Activated CD4-positive, alpha-beta T cell treated with anti-CD3 and anti-CD28 coated beads for 36 hours (primary cell): ENCODE measurements at regions not wholly inside any gene's neighbourhood (a gene's known extent, or its start where the extent isn't known, plus 50 kb on each side); places are given as distances from the start of the nearest gene placed in this dataset.

Experiments
- ATAC-seq: fragments of 200-7000 bp; cut with Tn5 transposase; one replicate; pipeline ENCODE4 v1.10.0; 2021; ENCODE audit warnings: mild to moderate bottlenecking, moderate library complexity
- CTCF ChIA-PET: fragments of 350-600 bp; sonication (Branson Sonifier 250); formaldehyde crosslinking; loops from one replicate; lab custom pipeline; 2021; ENCODE audit warnings: antibody characterized with exemption; lab: Charles Lee
- POLR2A ChIA-PET: fragments of 350-600 bp; sonication (Branson Sonifier 250); formaldehyde crosslinking; loops from one replicate; lab custom pipeline; 2021; ENCODE audit warnings: antibody characterized with exemption, inconsistent platforms; lab: Charles Lee
- DNase-seq: peaks from one replicate; pipeline ENCODE4 v3.0.0-alpha.2; 2020
- H3K27ac Mint-ChIP-seq: one replicate; pipeline ENCODE4 v1.8.0; 2021; ENCODE audit warnings: mixed read lengths
- H3K27me3 Mint-ChIP-seq: one replicate; pipeline ENCODE4 v1.8.0; 2021; ENCODE audit warnings: mixed read lengths
- H3K36me3 Mint-ChIP-seq: one replicate; pipeline ENCODE4 v1.8.0; 2021; ENCODE audit warnings: low read depth, mixed read lengths
- H3K4me1 Mint-ChIP-seq: one replicate; pipeline ENCODE4 v1.8.0; 2021; ENCODE audit warnings: mixed read lengths
- H3K4me3 Mint-ChIP-seq: one replicate; pipeline ENCODE4 v1.8.0; 2021; ENCODE audit warnings: mild to moderate bottlenecking, moderate library complexity, mixed read lengths
- H3K9me3 Mint-ChIP-seq: one replicate; pipeline ENCODE4 v1.8.0; 2021; ENCODE audit warnings: low read depth, mixed read lengths
- intact Hi-C, 2 experiments: fragments of 100-400 bp; cut with DNase I in 1 of 2; cut with micrococcal nuclease in 1 of 2; formaldehyde crosslinking; loops; one replicate each; pipeline versions ENCODE4 v1.14.2 to v1.15.1; 2022 to 2024; cut with DNase I, micrococcal nuclease

DNA sequence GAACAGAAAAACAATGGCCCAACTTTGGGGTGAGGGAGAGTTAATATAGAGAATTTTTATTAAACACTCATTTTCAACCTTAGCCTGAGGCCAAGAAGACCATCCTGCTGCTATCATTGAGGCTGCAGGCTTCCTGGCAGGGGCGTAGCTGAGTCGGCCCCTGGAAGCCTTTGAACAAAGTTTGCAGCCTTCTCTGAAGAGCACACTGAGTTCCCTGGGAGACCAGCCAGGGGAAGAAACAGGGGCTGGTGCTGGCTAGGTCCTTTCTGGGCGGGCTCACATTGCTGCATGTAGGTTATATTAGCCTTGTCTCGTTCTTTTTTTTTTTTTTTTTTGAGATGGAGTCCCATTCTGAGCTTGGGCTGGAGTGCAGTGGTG is 126.8 kb upstream of the HS6ST1 start:
- ChIA-PET CTCF (interaction anchor here (1.3 kb wide), 1 partner anchor 23 kb away, joined by 6 read pairs; no protein-coding TSS in a partner anchor), POLR2A (interaction anchor here (0.6 kb wide), 1 partner anchor 1211 kb away, joined by 3 read pairs; no protein-coding TSS in a partner anchor)
- no peak overlapping the region for H3K4me3 Mint-ChIP-seq
- no peak for DNase-seq
- no peaks in the 10 kb centered on the region for H3K36me3 Mint-ChIP-seq
- no peak overlapping the region for H3K27ac Mint-ChIP-seq
- no peaks in the 10 kb centered on the region for H3K9me3 Mint-ChIP-seq
- no peaks in the 10 kb centered on the region for H3K4me1 Mint-ChIP-seq
- no peak for ATAC-seq
- intact Hi-C loops = no loop called here
- peaks cover 1% of the 10 kb centered on the region for H3K27me3 Mint-ChIP-seq

DNA sequence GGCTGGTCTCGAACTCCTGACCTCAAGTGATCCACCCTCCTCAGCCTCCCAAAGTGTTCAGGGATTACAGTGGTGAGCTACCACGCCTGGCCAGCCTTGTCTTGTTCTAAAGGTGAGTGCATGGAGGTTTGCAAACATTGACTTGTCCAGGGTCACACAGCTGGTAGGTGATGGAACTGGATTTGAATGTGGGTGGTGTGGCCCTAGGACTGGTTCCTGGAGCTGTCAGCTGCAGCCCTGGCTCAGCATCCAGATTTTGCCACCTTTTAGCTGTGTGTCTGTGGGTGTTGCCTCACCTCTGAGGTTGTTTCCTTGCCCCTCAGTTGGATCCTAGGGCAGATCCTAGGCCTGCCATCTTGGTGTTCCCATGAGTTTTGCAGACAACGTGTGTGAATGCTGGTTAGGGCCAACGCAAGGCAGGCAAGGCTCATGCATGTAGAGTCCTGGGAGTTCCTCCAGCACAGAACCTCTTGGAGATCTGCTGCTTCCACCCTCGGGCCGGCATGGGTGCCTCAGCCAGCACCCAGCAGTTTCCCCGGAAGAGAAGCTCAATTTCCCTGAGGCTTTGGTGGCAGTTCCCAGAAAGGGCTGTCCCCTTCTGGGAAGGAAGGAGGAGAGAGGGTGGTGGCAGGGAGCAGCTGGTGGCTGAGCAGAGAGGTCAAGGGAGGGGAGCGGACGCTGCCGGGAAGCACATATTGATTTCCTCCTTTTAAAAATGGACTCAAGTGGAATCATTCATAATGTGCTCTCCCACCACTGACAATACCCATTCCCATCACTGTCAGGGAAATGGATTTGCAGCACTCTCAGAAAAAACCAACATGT is 127.6 kb upstream of the HS6ST1 start:
- ChIA-PET POLR2A (interaction anchor here (0.6 kb wide), 1 partner anchor 1212 kb away, joined by 3 read pairs; no protein-coding TSS in a partner anchor), CTCF (interaction anchor here (0.8 kb wide), 1 partner anchor 160 kb away, joined by 3 read pairs; no protein-coding TSS in a partner anchor)
- intact Hi-C loops = no loop called here
- no peaks in the 10 kb centered on the region for H3K36me3 Mint-ChIP-seq
- ATAC-seq (no peak), DNase-seq (no peak)
- H3K27ac Mint-ChIP-seq = no peak overlapping the region
- H3K27me3 Mint-ChIP-seq = peaks cover 1% of the 10 kb centered on the region
- no peaks in the 10 kb centered on the region for H3K9me3 Mint-ChIP-seq
- no peaks in the 10 kb centered on the region for H3K4me1 Mint-ChIP-seq
- H3K4me3 Mint-ChIP-seq = no peak overlapping the region

DNA sequence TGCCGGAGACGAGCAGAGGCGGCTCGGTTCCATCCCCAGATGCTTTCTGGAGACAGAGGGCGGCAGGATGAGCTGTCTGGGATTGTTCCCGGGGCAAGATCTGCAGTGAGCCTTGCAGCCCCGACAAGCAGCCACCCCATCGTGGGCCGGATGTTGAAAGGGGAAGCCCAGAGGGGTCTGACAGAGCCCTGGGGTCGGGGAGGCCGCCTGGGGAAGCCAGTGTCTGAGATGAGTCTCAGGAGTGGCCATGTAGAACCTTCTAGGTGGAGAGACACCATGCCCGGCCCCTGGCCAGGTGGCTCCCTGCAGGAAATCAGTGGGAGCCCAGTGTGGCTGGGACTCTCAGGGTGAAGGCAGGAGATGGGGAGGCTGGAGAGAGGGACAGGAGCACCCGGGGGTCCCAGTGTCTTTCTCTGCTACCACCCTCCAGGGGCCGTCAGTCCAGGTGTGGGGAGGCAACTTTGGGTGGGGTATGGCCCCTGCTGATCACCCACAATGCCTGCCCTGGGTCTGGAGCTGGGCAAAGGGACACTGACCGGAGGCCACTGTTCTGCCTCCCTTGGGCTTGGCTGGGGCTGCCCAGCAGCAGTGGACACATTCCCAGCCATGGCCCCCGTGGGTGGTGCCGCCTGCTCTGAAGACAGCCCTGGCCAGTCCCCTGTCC is 128.3 kb upstream of the HS6ST1 start:
- Mint-ChIP-seq H3K27me3 (peaks cover 3% of the 10 kb centered on the region), H3K4me1 (no peaks in the 10 kb centered on the region), H3K4me3 (no peak overlapping the region), H3K36me3 (no peaks in the 10 kb centered on the region), H3K27ac (no peak overlapping the region), H3K9me3 (no peaks in the 10 kb centered on the region)
- ATAC-seq (no peak), DNase-seq (no peak)
- intact Hi-C loops = no loop called here
- POLR2A ChIA-PET = no interaction called here
- CTCF ChIA-PET = interaction anchor here (0.8 kb wide), 1 partner anchor 160 kb away, joined by 3 read pairs; no protein-coding TSS in a partner anchor

DNA sequence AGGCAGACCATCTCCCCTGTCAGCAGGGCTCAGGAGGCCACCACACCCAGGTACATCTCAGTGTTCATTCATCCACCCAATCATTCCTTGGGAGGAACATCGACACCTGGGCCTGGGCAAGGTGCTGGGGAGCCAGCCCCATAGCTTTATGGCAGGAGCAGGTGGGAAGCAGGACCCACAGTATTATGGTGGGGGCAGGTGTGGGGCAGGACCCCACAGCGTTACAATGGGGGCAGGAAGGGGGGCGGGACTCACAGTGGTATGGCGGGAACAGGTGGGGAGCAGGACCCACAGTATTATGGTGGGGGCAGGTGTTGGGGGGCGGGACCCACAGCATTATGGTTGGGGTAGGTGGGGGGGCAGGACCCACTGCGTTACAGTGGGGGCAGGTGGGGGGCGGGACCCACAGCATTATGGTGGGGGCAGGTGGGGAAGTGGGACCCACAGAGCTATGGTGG is 128.9 kb upstream of the HS6ST1 start:
- Mint-ChIP-seq H3K4me1 (no peaks in the 10 kb centered on the region), H3K27me3 (peaks cover 6% of the 10 kb centered on the region), H3K4me3 (no peak overlapping the region), H3K27ac (no peak overlapping the region), H3K9me3 (no peaks in the 10 kb centered on the region), H3K36me3 (no peaks in the 10 kb centered on the region)
- ATAC-seq = no peak
- DNase-seq = no peak
- intact Hi-C loops = no loop called here
- POLR2A ChIA-PET = no interaction called here
- CTCF ChIA-PET = no interaction called here

DNA sequence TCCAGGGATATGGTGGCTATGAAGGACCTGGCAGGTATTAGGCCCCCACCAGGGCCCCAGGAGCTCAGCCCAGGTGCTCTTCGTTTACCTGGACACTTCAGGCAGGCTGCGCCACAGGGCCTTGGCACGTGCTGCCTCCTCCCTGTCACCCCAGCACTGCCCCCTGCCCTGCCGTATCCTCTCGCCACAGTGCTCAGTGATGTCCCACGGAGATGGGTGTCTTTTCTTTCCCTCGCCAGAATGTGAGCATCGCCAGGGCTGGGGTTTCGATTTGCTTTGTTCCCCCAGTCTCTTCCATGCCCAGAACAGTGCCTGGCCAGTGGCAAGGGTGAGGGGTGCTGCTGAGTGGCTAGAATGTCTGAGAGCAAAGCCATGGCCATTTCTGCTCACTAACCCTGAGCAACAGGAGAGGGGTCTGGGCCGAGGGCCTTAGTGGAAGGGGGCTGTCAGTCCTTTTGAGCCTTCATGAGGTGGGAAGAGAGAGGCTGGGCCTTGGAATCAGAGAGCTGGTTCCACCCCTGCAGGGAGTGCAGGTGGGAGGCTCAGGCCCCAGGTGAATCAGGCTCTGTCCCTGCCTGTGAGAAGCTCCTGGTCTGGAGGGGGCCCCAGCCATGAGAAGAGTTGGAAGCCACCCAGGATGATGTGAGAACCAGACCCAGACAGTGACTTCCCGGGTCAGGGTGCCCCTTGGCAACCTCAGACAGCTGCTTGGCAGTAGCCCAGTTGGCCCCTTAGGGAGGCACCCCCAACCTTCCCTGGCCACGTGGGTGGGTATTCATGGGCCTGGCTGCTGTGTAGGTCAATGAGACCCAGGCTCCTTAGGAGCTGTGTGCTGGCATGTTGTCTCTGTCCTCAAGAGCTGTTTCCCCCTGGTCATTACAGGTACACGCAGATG is 129.9 kb upstream of the HS6ST1 start:
- Mint-ChIP-seq H3K36me3 (no peaks in the 10 kb centered on the region), H3K4me3 (no peak overlapping the region), H3K27ac (no peak overlapping the region), H3K27me3 (peaks cover 9% of the 10 kb centered on the region), H3K4me1 (no peaks in the 10 kb centered on the region), H3K9me3 (no peaks in the 10 kb centered on the region)
- CTCF ChIA-PET = no interaction called here
- DNase-seq = no peak
- ATAC-seq = no peak
- intact Hi-C loops = no loop called here
- POLR2A ChIA-PET = no interaction called here

DNA sequence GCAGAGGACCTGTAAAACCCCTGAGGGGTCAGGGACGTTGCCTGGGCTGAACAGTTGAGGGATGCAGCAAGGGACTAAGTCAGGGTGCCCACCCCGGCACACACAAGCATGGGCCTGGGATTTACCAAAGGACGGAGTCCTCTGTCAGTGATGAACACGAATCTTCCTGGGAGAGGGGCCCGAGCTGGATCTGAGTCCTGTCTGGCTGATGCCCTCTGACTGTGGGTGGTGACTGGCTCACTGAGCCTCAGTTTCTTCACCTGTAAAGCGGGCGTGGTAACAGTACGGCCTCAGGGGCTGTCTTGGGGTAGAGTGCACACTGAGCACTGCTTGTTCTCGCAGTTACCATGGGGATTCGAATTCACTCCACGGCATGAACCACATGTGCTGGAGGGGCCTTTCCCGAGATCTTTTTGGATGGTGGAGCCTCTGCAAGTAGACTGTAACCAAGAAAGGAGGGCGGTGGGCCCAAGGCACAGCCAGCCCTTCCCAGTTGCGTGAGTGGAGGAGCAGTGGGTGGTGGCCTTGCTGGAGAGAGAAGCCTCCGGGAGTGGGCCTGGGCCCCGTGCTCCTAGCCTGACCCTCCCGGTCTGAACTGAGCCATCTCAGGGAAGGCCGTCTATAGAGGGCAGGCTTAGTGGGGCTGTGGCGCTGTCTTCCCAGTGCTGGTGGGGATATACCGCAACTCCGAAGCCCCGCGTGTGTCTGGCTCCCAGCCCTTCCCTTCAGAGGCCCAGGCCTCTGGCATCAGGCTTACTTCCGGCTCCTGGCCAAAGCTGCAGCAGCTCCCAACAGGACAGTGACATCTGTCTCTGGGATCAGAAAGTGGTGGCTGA is 130.8 kb upstream of the HS6ST1 start:
- intact Hi-C loops = no loop called here
- Mint-ChIP-seq H3K4me1 (no peaks in the 10 kb centered on the region), H3K4me3 (no peak overlapping the region), H3K36me3 (no peaks in the 10 kb centered on the region), H3K9me3 (no peaks in the 10 kb centered on the region), H3K27me3 (peaks cover 7% of the 10 kb centered on the region), H3K27ac (no peak overlapping the region)
- ChIA-PET POLR2A (no interaction called here), CTCF (no interaction called here)
- DNase-seq (no peak), ATAC-seq (no peak)

DNA sequence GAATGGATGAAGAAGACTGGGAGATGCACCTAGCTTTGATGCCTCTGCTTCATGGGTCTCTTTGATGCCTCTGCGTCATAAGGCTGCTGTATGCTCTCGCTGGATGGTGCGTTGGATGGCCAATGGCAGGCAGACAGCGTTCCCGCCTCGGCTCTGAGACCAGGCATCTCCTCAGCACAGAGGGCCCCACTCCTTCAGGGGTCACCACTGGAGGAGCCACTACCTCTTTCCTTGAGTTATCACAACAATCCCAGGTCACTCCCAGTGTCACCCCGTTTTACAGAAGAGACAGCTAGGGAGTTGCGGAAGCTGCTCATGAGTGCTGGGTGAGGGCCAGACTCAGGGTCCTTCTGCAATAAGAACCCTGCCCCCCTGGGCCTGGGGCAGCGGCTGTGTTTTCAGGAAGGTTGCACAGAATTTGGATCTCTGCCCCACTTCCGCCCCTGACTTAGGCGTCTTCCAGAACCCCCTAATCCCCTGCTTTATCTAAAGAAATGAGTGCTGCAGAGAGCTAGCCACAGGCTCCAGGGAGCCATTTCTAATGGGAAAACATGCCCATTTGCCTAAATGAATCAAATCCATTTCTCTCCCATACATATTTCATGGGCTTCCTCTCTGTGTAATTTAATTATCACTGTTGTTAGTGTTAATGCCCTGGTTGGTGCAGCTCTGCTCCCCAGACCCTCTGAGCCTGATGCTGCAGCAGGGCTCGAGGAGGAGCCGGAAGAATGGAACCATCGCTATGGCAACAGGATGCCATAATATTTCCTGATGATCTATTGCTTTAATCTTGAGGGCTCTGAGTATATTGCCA is 131.8 kb upstream of the HS6ST1 start:
- POLR2A ChIA-PET = interaction anchor here (0.6 kb wide), 1 partner anchor 228 kb away, joined by 7 read pairs; no protein-coding TSS in a partner anchor

DNA sequence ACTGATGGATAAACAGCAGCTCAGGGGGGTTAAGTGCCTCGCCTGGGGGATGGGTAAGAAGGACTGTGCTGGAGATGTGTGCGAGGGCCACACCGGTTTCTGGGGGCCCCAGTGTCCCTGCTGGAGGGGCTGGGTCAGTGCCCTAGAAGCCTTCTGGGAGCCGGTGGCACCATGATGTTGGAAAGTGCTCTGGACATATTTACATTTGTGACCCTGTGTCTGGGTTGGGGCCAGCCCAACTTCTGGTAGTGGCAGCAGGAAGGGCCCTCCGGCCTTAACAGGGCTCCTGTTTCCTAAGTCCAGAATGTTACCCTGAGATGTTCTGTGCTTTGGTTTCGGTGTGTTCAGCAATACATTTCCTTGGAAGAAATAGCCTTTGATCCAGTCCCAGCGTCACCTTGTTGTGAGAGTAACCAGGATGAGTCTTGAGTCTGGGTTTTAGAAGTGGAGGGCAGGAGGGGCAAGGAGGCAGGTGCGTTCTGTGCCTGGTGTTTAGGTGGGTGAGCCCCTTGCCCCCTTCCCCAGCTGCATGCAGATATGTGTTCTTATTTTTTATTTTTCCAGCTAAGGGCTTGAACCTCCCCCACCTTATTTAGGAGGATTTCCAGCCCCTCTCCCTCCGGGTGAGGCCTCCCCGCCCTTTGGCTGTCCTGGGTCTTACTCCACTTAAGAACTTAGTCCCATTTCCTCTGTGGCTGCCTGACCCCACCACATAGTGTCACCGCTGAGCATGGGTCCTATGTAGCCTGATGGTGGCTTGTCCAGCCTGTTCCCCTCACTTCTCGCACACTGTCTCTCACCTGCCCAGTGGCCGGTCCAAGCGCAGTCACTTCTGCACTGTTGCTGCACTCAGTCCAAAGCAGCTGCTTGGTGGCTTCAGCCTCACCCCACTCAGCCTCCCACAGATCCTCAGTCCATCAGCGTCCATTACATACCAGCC is 132.7 kb upstream of the HS6ST1 start:
- CTCF ChIA-PET = no interaction called here
- no peak for ATAC-seq
- Mint-ChIP-seq H3K4me1 (no peaks in the 10 kb centered on the region), H3K4me3 (no peak overlapping the region), H3K27me3 (peaks cover 10% of the 10 kb centered on the region), H3K9me3 (no peaks in the 10 kb centered on the region), H3K36me3 (no peaks in the 10 kb centered on the region), H3K27ac (no peak overlapping the region)
- intact Hi-C loops = no loop called here
- DNase-seq = no peak
- POLR2A ChIA-PET = interaction anchor here (0.6 kb wide), 1 partner anchor 227 kb away, joined by 7 read pairs; no protein-coding TSS in a partner anchor

More for the DNA sequence above, 131.8 kb upstream of the HS6ST1 start:
- no peaks in the 10 kb centered on the region for H3K36me3 Mint-ChIP-seq
- no peaks in the 10 kb centered on the region for H3K9me3 Mint-ChIP-seq
- DNase-seq = no peak
- no peaks in the 10 kb centered on the region for H3K4me1 Mint-ChIP-seq
- ATAC-seq = no peak
- no peak overlapping the region for H3K27ac Mint-ChIP-seq
- intact Hi-C loops = no loop called here
- H3K27me3 Mint-ChIP-seq = peaks cover 10% of the 10 kb centered on the region
- CTCF ChIA-PET = no interaction called here
- no peak overlapping the region for H3K4me3 Mint-ChIP-seq

DNA sequence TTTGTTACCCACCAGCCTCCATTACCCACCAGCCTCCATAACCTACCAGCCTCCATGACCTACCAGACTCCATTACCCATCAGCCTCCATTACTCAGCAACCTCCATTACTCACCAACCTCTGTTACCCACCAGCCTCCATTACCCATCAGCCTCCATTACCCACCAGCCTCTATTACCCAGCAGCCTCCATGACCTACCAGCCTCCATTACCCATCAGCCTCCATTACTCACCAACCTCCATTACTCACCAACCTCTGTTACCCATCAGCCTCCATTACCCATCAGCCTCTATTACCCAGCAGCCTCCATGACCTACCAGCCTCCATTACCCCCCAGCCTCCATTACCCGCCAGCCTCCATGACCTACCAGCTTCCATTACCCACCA is 133.3 kb upstream of the HS6ST1 start:
- Mint-ChIP-seq H3K27ac (no peak overlapping the region), H3K4me1 (no peaks in the 10 kb centered on the region), H3K36me3 (no peaks in the 10 kb centered on the region), H3K9me3 (no peaks in the 10 kb centered on the region), H3K4me3 (no peak overlapping the region), H3K27me3 (peaks cover 11% of the 10 kb centered on the region)
- ATAC-seq (no peak), DNase-seq (no peak)
- intact Hi-C loops = no loop called here
- CTCF ChIA-PET = no interaction called here
- POLR2A ChIA-PET = no interaction called here
